WTC11 (cell line): ENCODE measurements at regions not wholly inside any gene's neighbourhood (a gene's known extent, or its start where the extent isn't known, plus 50 kb on each side); places are given as distances from the start of the nearest gene placed in this dataset.

Source experiments
- ATAC-seq: fragments of 200-7000 bp; cut with Tn5 transposase; 2 replicates; pipeline ENCODE4 v1.10.0; 2021; ENCODE audit warnings: mild to moderate bottlenecking, moderate library complexity
- CTCF ChIA-PET: fragments of 300-600 bp; sonication (Branson Sonifier 250); formaldehyde crosslinking; loops from one replicate; lab custom pipeline; 2021; ENCODE audit warnings: antibody characterized with exemption; lab: Charles Lee
- POLR2A ChIA-PET: fragments of 350-600 bp; sonication (Branson Sonifier 250); formaldehyde crosslinking; loops from one replicate; lab custom pipeline; 2021; ENCODE audit warnings: antibody characterized with exemption; lab: Charles Lee
- DNase-seq: peaks from one replicate; pipeline ENCODE4 v3.0.0; 2021; ENCODE audit warnings: low spot score
- H3K27ac Mint-ChIP-seq: 2 replicates; pipeline ENCODE4 v1.8.0; 2021; ENCODE audit warnings: mixed read lengths
- H3K27me3 Mint-ChIP-seq: 2 replicates; pipeline ENCODE4 v1.8.0; 2021; ENCODE audit warnings: low read depth, mild to moderate bottlenecking, moderate library complexity, mixed read lengths
- H3K36me3 Mint-ChIP-seq: 2 replicates; pipeline ENCODE4 v1.8.0; 2021; ENCODE audit warnings: mixed read lengths
- H3K4me1 Mint-ChIP-seq: 2 replicates; pipeline ENCODE4 v1.8.0; 2022; ENCODE audit warnings: mixed read lengths
- H3K4me3 Mint-ChIP-seq: 2 replicates; pipeline ENCODE4 v1.8.0; 2021; ENCODE audit warnings: mild to moderate bottlenecking, moderate library complexity, mixed read lengths
- H3K9me3 Mint-ChIP-seq: 2 replicates; pipeline ENCODE4 v1.8.0; 2021; ENCODE audit warnings: mixed read lengths
- FOXJ3 ChIP-seq: sonication (generic); formaldehyde crosslinking; IDR thresholded peaks from 2 replicates; pipeline ENCODE4 v1.9.0; 2021; ENCODE audit warnings: missing genetic modification reagents, mild to moderate bottlenecking, borderline replicate concordance
- NR3C1 ChIP-seq: sonication (generic); formaldehyde crosslinking; conservative IDR thresholded peaks from 2 replicates; pipeline ENCODE4 v1.8.1; 2023; ENCODE audit warnings: low read depth, mild to moderate bottlenecking, missing genetic modification reagents
- TCF7 ChIP-seq: sonication (generic); formaldehyde crosslinking; IDR thresholded peaks from 2 replicates; pipeline ENCODE4 v1.8.0; 2022; ENCODE audit warnings: mild to moderate bottlenecking, low read depth, missing genetic modification reagents, moderate library complexity
- TEAD1 ChIP-seq: sonication (generic); formaldehyde crosslinking; IDR thresholded peaks from 2 replicates; pipeline ENCODE4 v1.8.0; 2022; ENCODE audit warnings: mild to moderate bottlenecking, missing genetic modification reagents
- ZBTB21 ChIP-seq: sonication (generic); formaldehyde crosslinking; IDR thresholded peaks from 2 replicates; pipeline ENCODE4 v1.8.1; 2023; ENCODE audit warnings: mild to moderate bottlenecking, missing genetic modification reagents, borderline replicate concordance
- ZNF138 ChIP-seq: sonication (generic); formaldehyde crosslinking; conservative IDR thresholded peaks from 2 replicates; pipeline ENCODE4 v1.8.1; 2022; ENCODE audit warnings: mild to moderate bottlenecking, moderate library complexity, missing genetic modification reagents
- ZNF317 ChIP-seq: sonication (generic); formaldehyde crosslinking; IDR thresholded peaks from 2 replicates; pipeline ENCODE4 v1.8.1; 2023; ENCODE audit warnings: low read depth, mild to moderate bottlenecking, moderate library complexity, missing genetic modification reagents, borderline replicate concordance
- ZNF416 ChIP-seq: fragments of 250-450 bp; sonication (Bioruptor Pico); IDR thresholded peaks from 2 replicates; pipeline ENCODE4 v1.9.0; 2021; ENCODE audit warnings: mild to moderate bottlenecking, inconsistent platforms
- ZNF423 ChIP-seq: fragments of 250-450 bp; sonication (Bioruptor Pico); IDR thresholded peaks from 2 replicates; pipeline ENCODE4 v2.1.2; 2022; ENCODE audit warnings: mild to moderate bottlenecking, moderate library complexity
- TF ChIP-seq, protein P1 (sequence below): fragments of 200-600 bp; IDR thresholded peaks from 2 replicates; pipeline ENCODE4 v1.8.0; 2022; ENCODE audit warnings: antibody characterized with exemption
- TF ChIP-seq, protein P2 (sequence below): sonication (generic); formaldehyde crosslinking; IDR thresholded peaks from 2 replicates; pipeline ENCODE4 v1.8.0; 2022; ENCODE audit warnings: missing genetic modification reagents
- TF ChIP-seq, protein P3 (sequence below): sonication (generic); formaldehyde crosslinking; IDR thresholded peaks from 2 replicates; pipeline ENCODE4 v1.8.0; 2022; ENCODE audit warnings: mild to moderate bottlenecking, missing genetic modification reagents
- TF ChIP-seq, protein P4 (sequence below): sonication (generic); formaldehyde crosslinking; IDR thresholded peaks from 2 replicates; pipeline ENCODE4 v1.8.0; 2022; ENCODE audit warnings: mild to moderate bottlenecking, missing genetic modification reagents
- TF ChIP-seq, protein P5 (sequence below): sonication (generic); formaldehyde crosslinking; IDR thresholded peaks from 2 replicates; pipeline ENCODE4 v1.8.1; 2022; ENCODE audit warnings: low read depth, missing genetic modification reagents, borderline replicate concordance
- TF ChIP-seq, protein P6 (sequence below): sonication (generic); formaldehyde crosslinking; IDR thresholded peaks from 2 replicates; pipeline ENCODE4 v1.8.0; 2023; ENCODE audit warnings: missing genetic modification reagents
- TF ChIP-seq, protein P7 (sequence below): sonication (generic); formaldehyde crosslinking; IDR thresholded peaks from 2 replicates; pipeline ENCODE4 v1.8.0; 2022; ENCODE audit warnings: mild to moderate bottlenecking, missing genetic modification reagents

DNA sequence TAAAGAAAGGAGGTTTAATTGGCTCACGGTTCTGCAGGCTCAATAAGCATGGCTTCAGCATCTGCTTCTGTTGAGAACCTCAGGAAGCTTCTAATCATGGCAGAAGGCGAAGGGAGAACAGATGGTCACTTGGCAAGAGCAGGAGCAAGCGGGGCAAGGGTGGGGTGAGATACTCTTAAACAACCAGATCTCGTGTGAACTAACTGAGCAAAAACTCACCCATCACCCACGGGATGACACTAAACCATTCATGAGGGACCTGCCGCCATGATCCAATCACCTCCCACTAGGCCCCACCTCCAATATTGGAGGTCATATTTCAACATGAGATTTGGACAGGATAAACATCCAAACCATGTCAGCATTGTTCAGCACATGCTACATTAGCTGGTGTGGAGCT is 89.1 kb upstream of the HAND1 start (continued):
- TF ChIP-seq, protein P1, sequence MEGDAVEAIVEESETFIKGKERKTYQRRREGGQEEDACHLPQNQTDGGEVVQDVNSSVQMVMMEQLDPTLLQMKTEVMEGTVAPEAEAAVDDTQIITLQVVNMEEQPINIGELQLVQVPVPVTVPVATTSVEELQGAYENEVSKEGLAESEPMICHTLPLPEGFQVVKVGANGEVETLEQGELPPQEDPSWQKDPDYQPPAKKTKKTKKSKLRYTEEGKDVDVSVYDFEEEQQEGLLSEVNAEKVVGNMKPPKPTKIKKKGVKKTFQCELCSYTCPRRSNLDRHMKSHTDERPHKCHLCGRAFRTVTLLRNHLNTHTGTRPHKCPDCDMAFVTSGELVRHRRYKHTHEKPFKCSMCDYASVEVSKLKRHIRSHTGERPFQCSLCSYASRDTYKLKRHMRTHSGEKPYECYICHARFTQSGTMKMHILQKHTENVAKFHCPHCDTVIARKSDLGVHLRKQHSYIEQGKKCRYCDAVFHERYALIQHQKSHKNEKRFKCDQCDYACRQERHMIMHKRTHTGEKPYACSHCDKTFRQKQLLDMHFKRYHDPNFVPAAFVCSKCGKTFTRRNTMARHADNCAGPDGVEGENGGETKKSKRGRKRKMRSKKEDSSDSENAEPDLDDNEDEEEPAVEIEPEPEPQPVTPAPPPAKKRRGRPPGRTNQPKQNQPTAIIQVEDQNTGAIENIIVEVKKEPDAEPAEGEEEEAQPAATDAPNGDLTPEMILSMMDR, result no peak
- TF ChIP-seq, protein P2, sequence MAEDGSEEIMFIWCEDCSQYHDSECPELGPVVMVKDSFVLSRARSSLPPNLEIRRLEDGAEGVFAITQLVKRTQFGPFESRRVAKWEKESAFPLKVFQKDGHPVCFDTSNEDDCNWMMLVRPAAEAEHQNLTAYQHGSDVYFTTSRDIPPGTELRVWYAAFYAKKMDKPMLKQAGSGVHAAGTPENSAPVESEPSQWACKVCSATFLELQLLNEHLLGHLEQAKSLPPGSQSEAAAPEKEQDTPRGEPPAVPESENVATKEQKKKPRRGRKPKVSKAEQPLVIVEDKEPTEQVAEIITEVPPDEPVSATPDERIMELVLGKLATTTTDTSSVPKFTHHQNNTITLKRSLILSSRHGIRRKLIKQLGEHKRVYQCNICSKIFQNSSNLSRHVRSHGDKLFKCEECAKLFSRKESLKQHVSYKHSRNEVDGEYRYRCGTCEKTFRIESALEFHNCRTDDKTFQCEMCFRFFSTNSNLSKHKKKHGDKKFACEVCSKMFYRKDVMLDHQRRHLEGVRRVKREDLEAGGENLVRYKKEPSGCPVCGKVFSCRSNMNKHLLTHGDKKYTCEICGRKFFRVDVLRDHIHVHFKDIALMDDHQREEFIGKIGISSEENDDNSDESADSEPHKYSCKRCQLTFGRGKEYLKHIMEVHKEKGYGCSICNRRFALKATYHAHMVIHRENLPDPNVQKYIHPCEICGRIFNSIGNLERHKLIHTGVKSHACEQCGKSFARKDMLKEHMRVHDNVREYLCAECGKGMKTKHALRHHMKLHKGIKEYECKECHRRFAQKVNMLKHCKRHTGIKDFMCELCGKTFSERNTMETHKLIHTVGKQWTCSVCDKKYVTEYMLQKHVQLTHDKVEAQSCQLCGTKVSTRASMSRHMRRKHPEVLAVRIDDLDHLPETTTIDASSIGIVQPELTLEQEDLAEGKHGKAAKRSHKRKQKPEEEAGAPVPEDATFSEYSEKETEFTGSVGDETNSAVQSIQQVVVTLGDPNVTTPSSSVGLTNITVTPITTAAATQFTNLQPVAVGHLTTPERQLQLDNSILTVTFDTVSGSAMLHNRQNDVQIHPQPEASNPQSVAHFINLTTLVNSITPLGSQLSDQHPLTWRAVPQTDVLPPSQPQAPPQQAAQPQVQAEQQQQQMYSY (CRISPR knock-in tag), result no peak
- TF ChIP-seq, protein P3, sequence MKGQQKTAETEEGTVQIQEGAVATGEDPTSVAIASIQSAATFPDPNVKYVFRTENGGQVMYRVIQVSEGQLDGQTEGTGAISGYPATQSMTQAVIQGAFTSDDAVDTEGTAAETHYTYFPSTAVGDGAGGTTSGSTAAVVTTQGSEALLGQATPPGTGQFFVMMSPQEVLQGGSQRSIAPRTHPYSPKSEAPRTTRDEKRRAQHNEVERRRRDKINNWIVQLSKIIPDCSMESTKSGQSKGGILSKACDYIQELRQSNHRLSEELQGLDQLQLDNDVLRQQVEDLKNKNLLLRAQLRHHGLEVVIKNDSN (CRISPR knock-in tag), result no peak
- TF ChIP-seq TCF7 (CRISPR knock-in tag), result no peak

DNA sequence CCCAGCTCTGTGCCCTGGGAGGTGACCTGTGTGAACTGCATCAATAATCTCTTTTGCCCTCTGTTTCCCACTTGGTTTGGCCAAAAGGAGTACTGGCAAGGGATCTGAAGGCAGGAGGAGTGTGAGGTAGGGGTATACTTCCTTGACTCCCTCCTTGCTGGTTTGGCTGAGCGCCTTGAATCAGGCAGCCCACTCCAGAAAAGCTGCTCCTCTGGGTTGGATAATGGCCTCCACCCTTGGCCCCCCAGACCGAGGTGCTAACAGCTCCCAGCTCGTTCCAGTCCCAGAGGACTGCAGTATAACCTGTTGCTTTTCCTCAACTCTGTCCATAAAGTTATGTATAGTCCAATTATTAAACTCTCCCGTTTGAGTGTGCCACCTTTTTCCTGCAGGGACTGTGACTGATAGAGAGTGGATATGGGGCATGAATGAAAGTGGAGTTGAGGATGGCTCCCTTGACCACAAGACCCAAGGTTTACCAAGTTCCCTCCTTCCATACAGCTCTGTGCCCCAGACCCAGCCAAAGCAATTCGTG is 88.2 kb upstream of the HAND1 start:
- no peaks in the 10 kb centered on the region for H3K36me3 Mint-ChIP-seq
- peaks cover 9% of the 10 kb centered on the region for H3K4me1 Mint-ChIP-seq
- H3K27ac Mint-ChIP-seq, result no peak overlapping the region
- H3K27me3 Mint-ChIP-seq, result no peaks in the 10 kb centered on the region
- no peak overlapping the region for H3K4me3 Mint-ChIP-seq
- no peak for ATAC-seq
- no peaks in the 10 kb centered on the region for H3K9me3 Mint-ChIP-seq
- no peak for DNase-seq
- TF ChIP-seq ZNF416 (CRISPR knock-in tag) (no peak), ZNF423 (CRISPR knock-in tag) (no peak), ZBTB21 (CRISPR knock-in tag) (no peak), TEAD1 (CRISPR knock-in tag) (no peak), ZNF317 (CRISPR knock-in tag) (no peak), FOXJ3 (CRISPR knock-in tag) (no peak), NR3C1 (no peak), ZNF138 (no peak)
- TF ChIP-seq, protein P4, sequence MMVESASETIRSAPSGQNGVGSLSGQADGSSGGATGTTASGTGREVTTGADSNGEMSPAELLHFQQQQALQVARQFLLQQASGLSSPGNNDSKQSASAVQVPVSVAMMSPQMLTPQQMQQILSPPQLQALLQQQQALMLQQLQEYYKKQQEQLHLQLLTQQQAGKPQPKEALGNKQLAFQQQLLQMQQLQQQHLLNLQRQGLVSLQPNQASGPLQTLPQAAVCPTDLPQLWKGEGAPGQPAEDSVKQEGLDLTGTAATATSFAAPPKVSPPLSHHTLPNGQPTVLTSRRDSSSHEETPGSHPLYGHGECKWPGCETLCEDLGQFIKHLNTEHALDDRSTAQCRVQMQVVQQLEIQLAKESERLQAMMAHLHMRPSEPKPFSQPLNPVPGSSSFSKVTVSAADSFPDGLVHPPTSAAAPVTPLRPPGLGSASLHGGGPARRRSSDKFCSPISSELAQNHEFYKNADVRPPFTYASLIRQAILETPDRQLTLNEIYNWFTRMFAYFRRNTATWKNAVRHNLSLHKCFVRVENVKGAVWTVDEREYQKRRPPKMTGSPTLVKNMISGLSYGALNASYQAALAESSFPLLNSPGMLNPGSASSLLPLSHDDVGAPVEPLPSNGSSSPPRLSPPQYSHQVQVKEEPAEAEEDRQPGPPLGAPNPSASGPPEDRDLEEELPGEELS (CRISPR knock-in tag), result no peak
- TF ChIP-seq, protein P5, sequence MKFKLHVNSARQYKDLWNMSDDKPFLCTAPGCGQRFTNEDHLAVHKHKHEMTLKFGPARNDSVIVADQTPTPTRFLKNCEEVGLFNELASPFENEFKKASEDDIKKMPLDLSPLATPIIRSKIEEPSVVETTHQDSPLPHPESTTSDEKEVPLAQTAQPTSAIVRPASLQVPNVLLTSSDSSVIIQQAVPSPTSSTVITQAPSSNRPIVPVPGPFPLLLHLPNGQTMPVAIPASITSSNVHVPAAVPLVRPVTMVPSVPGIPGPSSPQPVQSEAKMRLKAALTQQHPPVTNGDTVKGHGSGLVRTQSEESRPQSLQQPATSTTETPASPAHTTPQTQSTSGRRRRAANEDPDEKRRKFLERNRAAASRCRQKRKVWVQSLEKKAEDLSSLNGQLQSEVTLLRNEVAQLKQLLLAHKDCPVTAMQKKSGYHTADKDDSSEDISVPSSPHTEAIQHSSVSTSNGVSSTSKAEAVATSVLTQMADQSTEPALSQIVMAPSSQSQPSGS (CRISPR knock-in tag), result no peak
- TF ChIP-seq, protein P3 (CRISPR knock-in tag), result no peak
- TF ChIP-seq, protein P6, sequence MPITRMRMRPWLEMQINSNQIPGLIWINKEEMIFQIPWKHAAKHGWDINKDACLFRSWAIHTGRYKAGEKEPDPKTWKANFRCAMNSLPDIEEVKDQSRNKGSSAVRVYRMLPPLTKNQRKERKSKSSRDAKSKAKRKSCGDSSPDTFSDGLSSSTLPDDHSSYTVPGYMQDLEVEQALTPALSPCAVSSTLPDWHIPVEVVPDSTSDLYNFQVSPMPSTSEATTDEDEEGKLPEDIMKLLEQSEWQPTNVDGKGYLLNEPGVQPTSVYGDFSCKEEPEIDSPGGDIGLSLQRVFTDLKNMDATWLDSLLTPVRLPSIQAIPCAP (CRISPR knock-in tag), result no peak
- TF ChIP-seq, protein P7, sequence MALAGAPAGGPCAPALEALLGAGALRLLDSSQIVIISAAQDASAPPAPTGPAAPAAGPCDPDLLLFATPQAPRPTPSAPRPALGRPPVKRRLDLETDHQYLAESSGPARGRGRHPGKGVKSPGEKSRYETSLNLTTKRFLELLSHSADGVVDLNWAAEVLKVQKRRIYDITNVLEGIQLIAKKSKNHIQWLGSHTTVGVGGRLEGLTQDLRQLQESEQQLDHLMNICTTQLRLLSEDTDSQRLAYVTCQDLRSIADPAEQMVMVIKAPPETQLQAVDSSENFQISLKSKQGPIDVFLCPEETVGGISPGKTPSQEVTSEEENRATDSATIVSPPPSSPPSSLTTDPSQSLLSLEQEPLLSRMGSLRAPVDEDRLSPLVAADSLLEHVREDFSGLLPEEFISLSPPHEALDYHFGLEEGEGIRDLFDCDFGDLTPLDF (CRISPR knock-in tag), result no peak
- ChIA-PET POLR2A (no interaction called here), CTCF (interaction anchor here (1.4 kb wide), 1 partner anchor 45 kb away, joined by 5 read pairs; no protein-coding TSS in a partner anchor)
